ENCODE measurements at regions not wholly inside any gene's neighbourhood (a gene's known extent, or its start where the extent isn't known, plus 50 kb on each side); places are given as distances from the start of the nearest gene placed in this dataset.

DNA sequence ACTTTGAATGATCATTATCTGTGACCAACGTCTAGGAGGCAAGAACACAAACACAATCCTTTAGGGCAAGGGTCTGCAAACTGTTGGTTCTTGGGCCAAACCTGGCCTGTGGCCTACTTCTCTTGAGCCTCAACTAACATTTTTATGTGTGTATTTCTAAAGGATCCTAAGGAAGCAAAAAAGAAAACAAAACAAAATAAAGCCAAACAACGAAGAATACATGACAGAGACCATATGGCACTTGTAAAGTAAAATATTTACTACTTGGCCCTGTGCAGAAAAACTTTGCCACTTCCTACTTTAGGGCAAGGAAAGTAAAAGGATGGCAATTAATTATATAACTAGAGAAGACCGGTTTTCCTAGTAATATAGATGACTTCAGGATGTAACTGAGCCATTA, 1056.2 kb downstream of the EPHA7 start:
- Histone ChIP-seq H3K36me3 (replicated peaks; ENCODE audit: control insufficient read depth, insufficient read depth, low read length) (no peaks in the 10 kb centered on the region), H3K4me3 (ENCODE audit: insufficient read depth, low read depth, low read length) (no peak overlapping the region), H3K27me3 (ENCODE audit: control insufficient read depth, insufficient read depth, low read length) (no peaks in the 10 kb centered on the region)
- no peak for DNase-seq

DNA sequence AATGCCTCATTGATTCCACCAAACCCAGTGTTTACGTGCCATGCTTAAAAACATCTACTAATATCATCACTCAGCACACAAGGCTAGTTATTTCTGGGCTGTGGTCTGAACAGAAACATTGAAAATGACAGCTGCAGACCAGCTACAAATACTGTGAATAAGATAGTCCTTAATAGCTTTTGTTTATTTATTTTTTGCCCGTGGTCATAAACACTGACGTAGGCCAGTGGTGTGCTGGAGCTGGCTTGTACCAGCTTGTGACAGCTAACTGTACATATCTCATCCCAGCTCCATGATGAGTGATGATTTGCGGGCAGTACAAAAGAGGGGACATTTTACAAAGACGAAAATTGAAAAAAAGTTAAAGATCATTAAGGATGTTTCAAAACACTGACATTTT, 1057.0 kb downstream of the EPHA7 start:
- Histone ChIP-seq H3K36me3 (replicated peaks; ENCODE audit: control insufficient read depth, insufficient read depth, low read length) (no peaks in the 10 kb centered on the region), H3K27me3 (ENCODE audit: control insufficient read depth, insufficient read depth, low read length) (no peaks in the 10 kb centered on the region), H3K4me3 (ENCODE audit: insufficient read depth, low read depth, low read length) (no peak overlapping the region)
- DNase-seq: no peak

DNA sequence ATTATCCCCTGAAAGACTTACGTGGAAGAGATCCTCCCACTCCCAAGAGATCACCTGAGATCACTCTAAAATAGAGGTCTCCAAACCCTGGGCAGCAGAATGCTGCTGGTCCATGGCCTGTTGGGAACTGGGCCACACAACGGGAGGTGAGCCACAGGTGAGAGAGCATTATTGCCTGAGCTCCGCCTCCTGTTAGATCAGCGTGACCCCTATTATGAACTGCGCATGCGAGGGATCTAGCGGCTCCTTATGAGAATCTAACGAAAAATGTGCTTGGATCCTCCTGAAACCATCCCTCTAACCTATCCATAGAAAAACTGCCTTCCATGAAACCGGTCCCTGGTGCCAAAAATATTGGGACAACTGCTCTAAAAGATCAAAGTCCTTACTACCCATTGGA, 1057.4 kb downstream of the EPHA7 start:
- no peak overlapping the region for H3K4me3 ChIP-seq (ENCODE audit: insufficient read depth, low read depth, low read length)
- no peaks in the 10 kb centered on the region for H3K36me3 ChIP-seq (replicated peaks; ENCODE audit: control insufficient read depth, insufficient read depth, low read length)
- no peak for DNase-seq
- no peaks in the 10 kb centered on the region for H3K27me3 ChIP-seq (ENCODE audit: control insufficient read depth, insufficient read depth, low read length)

DNA sequence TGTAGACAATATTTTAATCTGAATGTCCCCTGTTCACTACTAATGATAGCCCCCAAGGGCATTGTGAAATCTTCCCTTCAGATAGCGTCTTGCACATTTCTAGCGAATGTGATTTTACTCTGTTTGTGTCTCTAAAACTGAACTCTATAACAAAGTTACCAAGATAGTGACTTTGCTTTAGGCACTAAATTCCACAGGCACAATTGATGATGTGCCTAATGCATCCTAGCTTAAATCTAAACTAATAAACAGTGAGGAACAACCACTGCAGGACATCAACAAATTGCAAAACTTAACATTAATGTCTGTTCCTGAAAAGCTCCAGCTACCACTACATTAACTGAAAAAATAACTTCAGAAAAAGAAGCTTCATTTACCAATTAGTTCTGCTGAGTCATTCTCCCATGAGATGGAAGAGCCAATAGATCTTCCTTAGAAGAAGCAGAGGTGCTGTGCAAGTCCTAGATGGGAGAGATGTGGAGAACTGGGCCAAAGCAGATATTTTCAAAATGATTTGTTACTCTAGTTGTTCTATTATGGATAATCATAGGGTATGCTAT, 1065.0 kb downstream of the EPHA7 start:
- Histone ChIP-seq H3K27me3 (ENCODE audit: control insufficient read depth, insufficient read depth, low read length) (no peaks in the 10 kb centered on the region), H3K4me3 (ENCODE audit: insufficient read depth, low read depth, low read length) (no peak overlapping the region), H3K36me3 (replicated peaks; ENCODE audit: control insufficient read depth, insufficient read depth, low read length) (no peaks in the 10 kb centered on the region)
- DNase-seq: no peak

DNA sequence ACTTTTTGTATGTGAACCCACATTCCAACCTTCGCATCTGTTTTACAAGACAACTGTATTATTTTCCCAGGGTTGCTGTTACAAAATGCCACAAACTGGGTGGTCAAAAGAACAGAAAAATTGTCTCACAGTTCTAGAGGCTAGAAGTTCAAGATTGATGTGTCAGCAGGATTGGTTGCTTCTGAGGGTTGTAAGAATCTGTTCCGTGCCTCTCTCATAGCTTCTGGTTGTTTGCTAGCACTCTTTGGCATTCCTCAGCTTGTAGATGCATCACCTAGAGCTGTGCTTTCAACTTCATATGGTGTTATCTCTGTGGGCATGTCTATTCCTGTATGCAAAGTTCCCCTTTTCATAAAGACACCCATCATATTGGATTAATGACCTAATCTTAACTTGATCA, 1067.2 kb downstream of the EPHA7 start:
- Histone ChIP-seq H3K4me3 (ENCODE audit: insufficient read depth, low read depth, low read length) (no peak overlapping the region), H3K27me3 (ENCODE audit: control insufficient read depth, insufficient read depth, low read length) (no peaks in the 10 kb centered on the region), H3K36me3 (replicated peaks; ENCODE audit: control insufficient read depth, insufficient read depth, low read length) (no peaks in the 10 kb centered on the region)
- no peak for DNase-seq

DNA sequence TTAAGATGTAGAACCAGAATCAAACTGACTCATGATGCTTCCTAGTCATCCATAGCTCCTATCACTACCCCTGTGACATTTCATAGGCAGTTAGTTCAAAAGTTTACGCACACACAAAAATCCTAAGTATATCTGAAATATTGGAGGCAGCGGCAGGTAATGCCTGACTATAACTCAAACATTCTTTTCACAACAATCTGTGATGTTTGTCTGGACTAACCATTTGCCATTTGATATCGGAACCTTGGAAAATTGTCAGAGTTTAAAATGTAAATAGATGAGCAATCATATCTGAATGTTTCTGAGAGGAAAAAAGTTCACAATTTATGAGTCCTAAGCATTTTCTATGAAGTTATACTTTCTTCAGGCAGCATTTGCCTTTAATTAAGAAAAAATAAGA, 1078.2 kb downstream of the EPHA7 start:
- Histone ChIP-seq H3K4me3 (ENCODE audit: insufficient read depth, low read depth, low read length) (no peak overlapping the region), H3K36me3 (replicated peaks; ENCODE audit: control insufficient read depth, insufficient read depth, low read length) (no peaks in the 10 kb centered on the region), H3K27me3 (ENCODE audit: control insufficient read depth, insufficient read depth, low read length) (no peaks in the 10 kb centered on the region)
- no peak for DNase-seq

DNA sequence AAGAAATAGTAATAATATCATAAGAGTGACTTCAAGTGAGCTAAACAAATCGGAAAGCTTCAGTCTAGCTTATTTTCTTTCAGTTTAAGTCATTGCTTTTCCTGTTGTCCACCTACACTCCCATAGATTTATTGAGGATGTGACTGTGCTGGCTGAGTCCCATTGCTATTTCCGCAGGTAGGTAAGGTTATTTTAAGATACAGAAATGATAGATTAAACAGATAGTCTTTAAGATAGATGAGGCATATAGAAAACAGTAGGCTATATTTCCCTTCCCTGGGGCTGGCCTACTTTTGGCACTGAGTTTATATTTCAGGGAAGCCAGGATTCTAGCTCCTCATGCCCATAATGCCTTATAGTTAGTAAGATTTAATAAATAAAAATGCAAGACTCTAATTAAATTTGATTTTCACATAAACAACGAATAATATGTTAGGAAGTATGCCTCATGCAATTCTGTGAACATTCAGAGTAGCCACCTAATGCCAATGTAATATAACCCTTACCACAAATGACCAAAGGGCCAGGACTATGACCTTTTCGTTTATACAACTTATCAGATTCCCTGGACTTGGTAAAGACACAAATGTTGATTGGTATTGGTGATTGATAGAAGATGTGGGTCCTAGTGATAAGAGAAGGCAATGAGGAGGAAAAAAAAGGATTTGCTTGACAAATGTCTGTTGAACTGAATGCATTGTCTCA, 1079.3 kb downstream of the EPHA7 start:
- DNase-seq: no peak
- Histone ChIP-seq H3K4me3 (ENCODE audit: insufficient read depth, low read depth, low read length) (no peak overlapping the region), H3K36me3 (replicated peaks; ENCODE audit: control insufficient read depth, insufficient read depth, low read length) (no peaks in the 10 kb centered on the region), H3K27me3 (ENCODE audit: control insufficient read depth, insufficient read depth, low read length) (no peaks in the 10 kb centered on the region)

DNA sequence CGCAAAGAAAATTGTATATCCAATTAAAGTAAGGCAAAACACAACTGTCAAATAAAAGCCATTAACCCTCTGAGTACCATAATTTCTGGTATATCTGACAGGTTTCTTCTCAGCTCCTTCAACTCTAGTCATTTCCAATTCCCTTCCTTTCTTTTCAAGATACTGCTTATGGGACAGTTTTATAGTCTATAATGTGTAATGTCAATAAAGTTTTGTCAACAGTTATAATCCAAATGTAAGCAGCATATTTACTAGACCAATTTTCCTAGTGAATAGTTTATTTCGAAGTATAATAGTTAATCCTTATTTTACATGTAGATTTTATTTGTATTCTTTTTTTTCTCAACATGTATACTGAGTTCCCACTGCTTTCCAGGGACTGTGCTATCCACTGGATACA, 1081.8 kb downstream of the EPHA7 start:
- no peak overlapping the region for H3K4me3 ChIP-seq (ENCODE audit: insufficient read depth, low read depth, low read length)
- DNase-seq: no peak
- no peaks in the 10 kb centered on the region for H3K36me3 ChIP-seq (replicated peaks; ENCODE audit: control insufficient read depth, insufficient read depth, low read length)
- H3K27me3 ChIP-seq (ENCODE audit: control insufficient read depth, insufficient read depth, low read length): no peaks in the 10 kb centered on the region

DNA sequence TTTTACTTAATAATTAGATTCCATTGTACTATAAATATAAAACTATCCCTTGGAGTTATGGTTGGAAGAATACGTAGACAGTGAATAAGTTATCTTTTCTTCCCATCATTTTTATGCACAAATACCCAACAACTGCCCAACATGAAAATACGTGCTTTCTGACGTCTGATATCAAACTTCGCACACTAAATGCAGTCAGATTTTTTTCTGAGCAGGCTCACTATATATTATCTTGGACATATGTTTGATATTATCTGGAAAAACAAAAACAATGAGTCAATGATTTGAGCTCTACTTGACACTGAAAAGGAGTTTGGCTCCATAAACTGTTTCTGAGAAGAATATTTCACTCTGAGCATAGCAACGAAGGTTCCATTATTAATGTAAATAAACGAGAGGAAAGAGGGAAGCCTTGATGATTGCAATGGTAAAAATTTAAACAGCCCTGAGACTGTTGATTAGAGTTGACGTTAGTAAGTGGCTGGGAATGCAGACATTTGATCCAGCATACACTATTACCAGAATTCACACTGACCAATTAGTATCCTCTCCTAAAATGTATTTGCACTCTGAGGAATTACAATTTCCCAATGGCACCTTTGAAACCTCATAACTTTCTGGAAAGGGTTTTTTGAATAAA, 1090.0 kb downstream of the EPHA7 start:
- no peak for DNase-seq
- H3K27me3 ChIP-seq (ENCODE audit: control insufficient read depth, insufficient read depth, low read length): no peaks in the 10 kb centered on the region
- no peaks in the 10 kb centered on the region for H3K36me3 ChIP-seq (replicated peaks; ENCODE audit: control insufficient read depth, insufficient read depth, low read length)
- H3K4me3 ChIP-seq (ENCODE audit: insufficient read depth, low read depth, low read length): no peak overlapping the region

DNA sequence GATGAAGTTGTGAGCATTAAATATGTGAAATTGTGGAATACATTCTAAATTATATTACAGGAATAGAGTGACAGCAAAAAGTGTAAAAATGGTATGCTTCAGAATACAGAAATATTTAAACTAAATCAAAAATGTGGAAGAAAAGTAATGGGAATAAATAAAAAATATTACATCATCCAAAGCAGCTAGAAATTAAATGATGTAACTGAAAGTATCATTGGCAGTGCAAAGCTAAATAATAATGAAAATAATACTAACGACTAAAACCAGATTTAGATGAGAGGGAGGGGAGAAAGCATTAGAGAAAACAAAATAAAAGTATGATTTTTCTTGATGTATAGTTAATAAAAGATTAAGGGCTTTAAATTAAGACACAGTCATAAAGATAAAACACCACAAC, 1104.0 kb downstream of the EPHA7 start:
- H3K36me3 ChIP-seq (replicated peaks; ENCODE audit: control insufficient read depth, insufficient read depth, low read length): no peaks in the 10 kb centered on the region
- H3K27me3 ChIP-seq (ENCODE audit: control insufficient read depth, insufficient read depth, low read length): no peaks in the 10 kb centered on the region
- no peak for DNase-seq

DNA sequence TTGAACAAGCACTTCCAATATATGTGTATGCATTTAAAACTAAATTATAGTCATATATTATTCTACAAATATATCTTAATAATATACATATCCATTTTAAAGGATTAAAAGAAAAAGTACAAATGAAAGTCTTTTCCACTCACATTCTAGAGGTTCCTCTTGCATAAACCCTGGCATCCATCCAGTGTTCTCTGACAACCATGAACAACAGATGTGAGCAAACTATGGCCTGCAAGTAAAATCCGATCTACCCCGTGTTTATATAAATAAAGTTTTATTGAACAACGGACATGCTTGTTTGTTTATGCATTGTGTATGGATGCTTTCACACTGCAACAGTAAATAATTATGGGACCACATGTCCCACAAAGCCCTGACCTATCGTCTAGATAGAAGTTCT, 1122.3 kb downstream of the EPHA7 start:
- no peak for DNase-seq
- no peak overlapping the region for H3K4me3 ChIP-seq (ENCODE audit: insufficient read depth, low read depth, low read length)
- H3K36me3 ChIP-seq (replicated peaks; ENCODE audit: control insufficient read depth, insufficient read depth, low read length): no peaks in the 10 kb centered on the region
- no peaks in the 10 kb centered on the region for H3K27me3 ChIP-seq (ENCODE audit: control insufficient read depth, insufficient read depth, low read length)

More for the DNA sequence above, 1104.0 kb downstream of the EPHA7 start:
- no peak overlapping the region for H3K4me3 ChIP-seq (ENCODE audit: insufficient read depth, low read depth, low read length)

DNA sequence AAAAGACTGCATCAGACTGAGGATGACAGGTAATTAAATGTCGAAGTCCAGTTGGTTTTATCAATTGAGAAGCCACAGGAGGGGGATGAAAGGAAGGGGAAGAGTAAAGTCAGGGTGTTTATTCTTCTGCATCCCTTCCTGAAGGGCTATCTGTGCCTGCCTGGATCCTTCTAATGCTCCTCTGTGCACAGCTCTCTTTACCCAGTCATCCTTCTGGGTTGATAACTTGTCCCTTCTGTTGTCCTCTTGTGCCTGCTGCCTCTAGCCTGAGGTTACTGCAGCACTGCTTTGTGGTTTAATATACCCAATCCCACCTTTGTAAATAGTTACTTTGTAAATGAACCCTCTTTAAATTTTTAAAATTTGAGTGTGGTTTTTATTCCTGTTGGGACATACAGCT, 1127.3 kb downstream of the EPHA7 start:
- DNase-seq: no peak
- Histone ChIP-seq H3K36me3 (replicated peaks; ENCODE audit: control insufficient read depth, insufficient read depth, low read length) (no peaks in the 10 kb centered on the region), H3K4me3 (ENCODE audit: insufficient read depth, low read depth, low read length) (no peak overlapping the region), H3K27me3 (ENCODE audit: control insufficient read depth, insufficient read depth, low read length) (no peaks in the 10 kb centered on the region)

DNA sequence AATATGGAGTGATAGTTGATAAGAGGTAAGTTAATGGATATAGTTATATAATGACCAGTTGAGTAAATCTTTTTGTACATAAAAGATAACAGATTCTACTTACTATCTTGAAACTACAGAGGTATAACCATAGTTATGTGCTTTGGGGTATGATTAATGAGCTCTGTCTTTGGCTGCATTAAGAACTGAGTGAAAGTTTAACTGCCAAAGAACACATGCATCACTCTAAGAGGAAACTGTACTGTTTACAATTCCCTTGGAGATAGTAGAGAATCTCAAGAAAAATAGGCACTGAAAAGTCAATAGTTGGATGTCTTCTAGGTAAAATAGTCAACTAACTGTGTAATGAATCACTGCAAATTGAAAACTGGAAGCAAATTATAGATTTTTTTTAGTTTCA, 1129.5 kb downstream of the EPHA7 start:
- no peak overlapping the region for H3K4me3 ChIP-seq (ENCODE audit: insufficient read depth, low read depth, low read length)
- H3K27me3 ChIP-seq (ENCODE audit: control insufficient read depth, insufficient read depth, low read length): no peaks in the 10 kb centered on the region
- no peak for DNase-seq
- no peaks in the 10 kb centered on the region for H3K36me3 ChIP-seq (replicated peaks; ENCODE audit: control insufficient read depth, insufficient read depth, low read length)

DNA sequence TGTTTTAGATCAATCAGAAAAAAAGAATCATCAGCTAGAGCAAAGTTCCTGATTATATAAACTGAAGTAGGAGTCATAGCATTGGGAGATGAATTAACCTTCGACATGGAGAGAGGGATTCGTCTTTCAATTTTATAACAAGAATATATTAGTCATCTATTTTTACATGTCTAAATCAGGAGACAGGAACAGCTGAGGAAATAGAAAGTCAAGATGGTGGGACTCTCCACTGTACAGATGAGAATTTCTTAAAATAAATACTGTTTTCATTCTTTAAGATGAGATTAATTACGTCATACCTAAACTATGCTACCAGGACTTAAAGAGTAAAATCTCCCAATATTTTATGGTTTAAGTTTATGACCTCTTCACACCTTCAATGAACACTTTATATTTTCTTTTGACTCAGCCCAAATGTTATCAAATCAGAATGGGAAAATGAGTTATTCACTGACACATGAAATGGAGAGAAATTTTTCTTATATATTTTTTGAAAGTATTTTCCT, 1137.7 kb downstream of the EPHA7 start:
- H3K4me3 ChIP-seq (ENCODE audit: insufficient read depth, low read depth, low read length): no peak overlapping the region
- no peaks in the 10 kb centered on the region for H3K36me3 ChIP-seq (replicated peaks; ENCODE audit: control insufficient read depth, insufficient read depth, low read length)
- DNase-seq: no peak
- H3K27me3 ChIP-seq (ENCODE audit: control insufficient read depth, insufficient read depth, low read length): no peaks in the 10 kb centered on the region

DNA sequence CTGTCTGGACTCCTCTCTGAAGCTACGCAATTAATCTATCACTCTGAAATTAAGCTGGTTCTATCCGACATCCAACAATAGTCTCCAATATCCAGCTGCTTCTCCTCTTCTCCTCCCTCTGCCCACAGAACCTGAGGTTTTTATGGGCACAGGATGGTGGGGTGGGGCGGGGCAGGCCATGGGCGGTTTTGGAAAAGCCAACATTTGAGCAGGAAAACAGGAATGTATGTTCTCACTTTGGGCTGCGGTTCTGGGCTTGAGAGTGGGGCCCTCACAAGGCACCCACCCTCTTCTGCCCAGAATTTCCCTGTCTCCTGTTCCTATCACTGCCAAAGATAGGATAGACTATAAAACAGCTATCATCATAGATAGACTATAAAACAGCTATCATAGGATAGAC, 1144.2 kb downstream of the EPHA7 start:
- no peaks in the 10 kb centered on the region for H3K36me3 ChIP-seq (replicated peaks; ENCODE audit: control insufficient read depth, insufficient read depth, low read length)
- no peak for DNase-seq
- H3K4me3 ChIP-seq (ENCODE audit: insufficient read depth, low read depth, low read length): no peak overlapping the region
- no peaks in the 10 kb centered on the region for H3K27me3 ChIP-seq (ENCODE audit: control insufficient read depth, insufficient read depth, low read length)
